ENCODE measurements at regions not wholly inside any gene's neighbourhood (a gene's known extent, or its start where the extent isn't known, plus 50 kb on each side); places are given as distances from the start of the nearest gene placed in this dataset.

DNA sequence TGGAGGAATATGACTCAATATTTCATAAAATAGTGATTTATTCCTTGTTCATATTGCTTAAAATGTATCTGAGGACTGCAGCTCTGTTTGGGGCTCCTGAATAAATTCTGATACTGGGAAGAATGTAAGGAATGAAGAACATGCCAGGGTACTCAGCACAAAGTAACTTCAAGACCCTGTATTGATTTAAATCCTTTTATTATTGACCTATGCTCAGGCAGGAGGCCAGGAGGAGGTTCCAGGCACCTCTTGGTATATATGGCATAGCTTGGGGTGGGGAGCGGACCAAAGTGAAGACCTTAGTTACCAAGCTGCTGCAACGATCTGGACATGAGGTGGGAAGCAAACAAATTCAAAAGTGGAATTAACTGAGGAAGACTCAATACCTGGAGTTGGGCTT lies 142.8 kb upstream of the PEX5L start:
- no peaks in the 10 kb centered on the region for H4K20me1 ChIP-seq (ENCODE audit: insufficient read depth)
- DNase-seq = no peak
- H3F3A ChIP-seq (replicated peaks; ENCODE audit: insufficient read depth) = no peaks in the 10 kb centered on the region
- no peaks in the 10 kb centered on the region for H3K36me3 ChIP-seq (replicated peaks in 1 of 2; ENCODE audit: control insufficient read depth in 1 of 2, insufficient read depth in 2 of 2, low read length in 1 of 2)
- H3K9ac ChIP-seq = no peak overlapping the region
- TF ChIP-seq EZH2phosphoT487 (IDR thresholded peaks at IDR 0.05; ENCODE audit: borderline replicate concordance, low read depth) (no peak), TEAD4 (IDR thresholded peaks at IDR 0.05; ENCODE audit: borderline replicate concordance, insufficient read depth) (no peak), RAD21 (IDR thresholded peaks at IDR 0.05; ENCODE audit: low read length) (no peak), GABPA (IDR thresholded peaks at IDR 0.05; ENCODE audit: low read depth) (no peak), MEF2A (IDR thresholded peaks at IDR 0.05; ENCODE audit: borderline replicate concordance, low read depth) (no peak), RFX5 (IDR thresholded peaks at IDR 0.05; ENCODE audit: low read length) (no peak), FOXJ3 (CRISPR knock-in tag; IDR thresholded peaks at IDR 0.05) (no peak), SIN3A (IDR thresholded peaks at IDR 0.05; ENCODE audit: borderline replicate concordance, low read depth, low read length) (no peak), TCF12 (IDR thresholded peaks at IDR 0.05) (no peak), NRF1 (IDR thresholded peaks at IDR 0.05; ENCODE audit: low read depth, low read length) (no peak), NFIC (IDR thresholded peaks at IDR 0.05; ENCODE audit: borderline replicate concordance) (no peak), SMC3 (IDR thresholded peaks at IDR 0.05; ENCODE audit: low read depth, low read length) (no peak), MXI1 (IDR thresholded peaks at IDR 0.05; ENCODE audit: low read depth, low read length) (no peak), YY1 (IDR thresholded peaks at IDR 0.05; ENCODE audit: low read depth) (no peak)
- TF ChIP-seq, protein P1, sequence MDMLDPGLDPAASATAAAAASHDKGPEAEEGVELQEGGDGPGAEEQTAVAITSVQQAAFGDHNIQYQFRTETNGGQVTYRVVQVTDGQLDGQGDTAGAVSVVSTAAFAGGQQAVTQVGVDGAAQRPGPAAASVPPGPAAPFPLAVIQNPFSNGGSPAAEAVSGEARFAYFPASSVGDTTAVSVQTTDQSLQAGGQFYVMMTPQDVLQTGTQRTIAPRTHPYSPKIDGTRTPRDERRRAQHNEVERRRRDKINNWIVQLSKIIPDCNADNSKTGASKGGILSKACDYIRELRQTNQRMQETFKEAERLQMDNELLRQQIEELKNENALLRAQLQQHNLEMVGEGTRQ (IDR thresholded peaks at IDR 0.05; ENCODE audit: borderline replicate concordance, low read depth, low read length) = no peak
- TF ChIP-seq, protein P2, sequence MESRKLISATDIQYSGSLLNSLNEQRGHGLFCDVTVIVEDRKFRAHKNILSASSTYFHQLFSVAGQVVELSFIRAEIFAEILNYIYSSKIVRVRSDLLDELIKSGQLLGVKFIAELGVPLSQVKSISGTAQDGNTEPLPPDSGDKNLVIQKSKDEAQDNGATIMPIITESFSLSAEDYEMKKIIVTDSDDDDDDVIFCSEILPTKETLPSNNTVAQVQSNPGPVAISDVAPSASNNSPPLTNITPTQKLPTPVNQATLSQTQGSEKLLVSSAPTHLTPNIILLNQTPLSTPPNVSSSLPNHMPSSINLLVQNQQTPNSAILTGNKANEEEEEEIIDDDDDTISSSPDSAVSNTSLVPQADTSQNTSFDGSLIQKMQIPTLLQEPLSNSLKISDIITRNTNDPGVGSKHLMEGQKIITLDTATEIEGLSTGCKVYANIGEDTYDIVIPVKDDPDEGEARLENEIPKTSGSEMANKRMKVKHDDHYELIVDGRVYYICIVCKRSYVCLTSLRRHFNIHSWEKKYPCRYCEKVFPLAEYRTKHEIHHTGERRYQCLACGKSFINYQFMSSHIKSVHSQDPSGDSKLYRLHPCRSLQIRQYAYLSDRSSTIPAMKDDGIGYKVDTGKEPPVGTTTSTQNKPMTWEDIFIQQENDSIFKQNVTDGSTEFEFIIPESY (IDR thresholded peaks at IDR 0.05; ENCODE audit: borderline replicate concordance, low read depth) = no peak
- TF ChIP-seq, protein P3, sequence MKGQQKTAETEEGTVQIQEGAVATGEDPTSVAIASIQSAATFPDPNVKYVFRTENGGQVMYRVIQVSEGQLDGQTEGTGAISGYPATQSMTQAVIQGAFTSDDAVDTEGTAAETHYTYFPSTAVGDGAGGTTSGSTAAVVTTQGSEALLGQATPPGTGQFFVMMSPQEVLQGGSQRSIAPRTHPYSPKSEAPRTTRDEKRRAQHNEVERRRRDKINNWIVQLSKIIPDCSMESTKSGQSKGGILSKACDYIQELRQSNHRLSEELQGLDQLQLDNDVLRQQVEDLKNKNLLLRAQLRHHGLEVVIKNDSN (IDR thresholded peaks at IDR 0.05; ENCODE audit: borderline replicate concordance, low read depth) = no peak
- ChIA-PET POLR2A (no interaction called here), CTCF (no interaction called here)
- no peaks in the 10 kb centered on the region for H3K27me3 ChIP-seq (ENCODE audit: insufficient read depth)
- H3K4me1 ChIP-seq (ENCODE audit: control insufficient read depth in 1 of 2, insufficient read depth in 2 of 2, low read depth in 1 of 2, low read length in 1 of 2) = no peaks in the 10 kb centered on the region
- H3K9me3 ChIP-seq = no peaks in the 10 kb centered on the region
- no peaks in the 10 kb centered on the region for H3K79me2 ChIP-seq (ENCODE audit: insufficient read depth)
- no peak overlapping the region for H3K4me2 ChIP-seq
- no peaks in the 10 kb centered on the region for H3K9me2 ChIP-seq
- H3K4me3 ChIP-seq (ENCODE audit: low read depth in 2 of 2, low read length in 1 of 2) = no peak overlapping the region
- 31% methylated on average over 2 of the region's 2 CpGs for WGBS (ENCODE audit: low lambda C conversion rate)
- no peak overlapping the region for H3K27ac ChIP-seq (ENCODE audit: low read depth in 2 of 2, low read length in 1 of 2)
- no peak overlapping the region for H2AFZ ChIP-seq (ENCODE audit: low read depth)

All from SK-N-SH (cell line).